ENCODE measurements at regions not wholly inside any gene's neighbourhood (a gene's known extent, or its start where the extent isn't known, plus 50 kb on each side); places are given as distances from the start of the nearest gene placed in this dataset.

GRCh38 chr14:101227611-101228594 is 324.4 kb upstream of the RTL1 start:
- no peak overlapping the region for H3K4me3 ChIP-seq (ENCODE audit: insufficient read depth, low read length)
- TF ChIP-seq, protein P1, sequence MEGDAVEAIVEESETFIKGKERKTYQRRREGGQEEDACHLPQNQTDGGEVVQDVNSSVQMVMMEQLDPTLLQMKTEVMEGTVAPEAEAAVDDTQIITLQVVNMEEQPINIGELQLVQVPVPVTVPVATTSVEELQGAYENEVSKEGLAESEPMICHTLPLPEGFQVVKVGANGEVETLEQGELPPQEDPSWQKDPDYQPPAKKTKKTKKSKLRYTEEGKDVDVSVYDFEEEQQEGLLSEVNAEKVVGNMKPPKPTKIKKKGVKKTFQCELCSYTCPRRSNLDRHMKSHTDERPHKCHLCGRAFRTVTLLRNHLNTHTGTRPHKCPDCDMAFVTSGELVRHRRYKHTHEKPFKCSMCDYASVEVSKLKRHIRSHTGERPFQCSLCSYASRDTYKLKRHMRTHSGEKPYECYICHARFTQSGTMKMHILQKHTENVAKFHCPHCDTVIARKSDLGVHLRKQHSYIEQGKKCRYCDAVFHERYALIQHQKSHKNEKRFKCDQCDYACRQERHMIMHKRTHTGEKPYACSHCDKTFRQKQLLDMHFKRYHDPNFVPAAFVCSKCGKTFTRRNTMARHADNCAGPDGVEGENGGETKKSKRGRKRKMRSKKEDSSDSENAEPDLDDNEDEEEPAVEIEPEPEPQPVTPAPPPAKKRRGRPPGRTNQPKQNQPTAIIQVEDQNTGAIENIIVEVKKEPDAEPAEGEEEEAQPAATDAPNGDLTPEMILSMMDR (IDR thresholded peaks at IDR 0.05; ENCODE audit: extremely low read depth, low read depth, low read length) = no peak
- peak; percentile 78 for DNase-seq (ENCODE audit: insufficient read length, low spot score, missing footprints)

DNA sequence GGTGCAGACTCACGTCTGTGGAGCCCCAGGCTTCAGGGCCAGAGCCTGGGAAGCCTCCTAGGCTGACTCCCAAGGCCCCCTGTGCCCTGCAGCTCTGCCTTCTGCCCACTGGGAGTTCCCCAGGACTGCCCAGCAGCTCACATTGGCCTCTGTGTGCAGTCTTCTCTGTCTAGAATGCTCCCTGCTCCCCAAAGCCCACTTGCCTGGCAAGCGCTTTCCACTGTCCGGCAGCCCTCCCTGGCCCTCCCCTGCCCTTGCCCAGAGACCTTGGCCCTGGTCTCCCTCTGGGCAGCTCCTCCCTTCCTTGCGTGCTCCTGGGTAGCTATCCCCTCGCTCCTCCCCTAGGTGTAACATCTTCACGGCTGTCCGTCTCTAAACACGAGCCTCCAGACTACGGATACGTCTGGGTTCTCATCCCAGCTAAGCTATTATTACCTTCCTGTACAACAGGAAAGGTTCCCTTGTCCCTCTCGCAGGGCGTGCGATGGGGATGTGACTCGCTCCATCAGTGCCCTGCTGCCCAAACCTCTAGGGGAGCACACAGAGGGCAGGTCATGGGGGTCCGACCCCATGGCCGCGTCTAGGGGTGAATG is 325.5 kb upstream of the RTL1 start:
- Histone ChIP-seq H3K4me3 (ENCODE audit: insufficient read depth, low read length) (no peak overlapping the region), H3K27me3 (ENCODE audit: insufficient read depth, low read length) (no peaks in the 10 kb centered on the region), H3K27ac (ENCODE audit: low read depth, low read length) (no peak overlapping the region), H4K20me1 (ENCODE audit: insufficient read depth, low read length) (no peaks in the 10 kb centered on the region), H3K4me2 (ENCODE audit: insufficient read depth, low read length) (no peak overlapping the region), H2AFZ (ENCODE audit: low read length) (no peak overlapping the region), H3K79me2 (ENCODE audit: insufficient read depth, low read length) (no peaks in the 10 kb centered on the region), H3K9me3 (ENCODE audit: low read depth, low read length) (no peaks in the 10 kb centered on the region), H3K4me1 (ENCODE audit: insufficient read depth, low read length) (no peaks in the 10 kb centered on the region), H3K36me3 (ENCODE audit: insufficient read depth, low read length) (no peaks in the 10 kb centered on the region)
- TF ChIP-seq, protein P1 (IDR thresholded peaks at IDR 0.05; ENCODE audit: extremely low read depth, low read depth, low read length) = no peak
- DNase-seq (ENCODE audit: insufficient read length, low spot score, missing footprints) = peak; percentile 85

More at GRCh38 chr14:101227611-101228594, 324.4 kb upstream of the RTL1 start:
- no peak overlapping the region for H2AFZ ChIP-seq (ENCODE audit: low read length)
- no peaks in the 10 kb centered on the region for H3K79me2 ChIP-seq (ENCODE audit: insufficient read depth, low read length)
- H3K4me1 ChIP-seq (ENCODE audit: insufficient read depth, low read length) = no peaks in the 10 kb centered on the region
- H3K36me3 ChIP-seq (ENCODE audit: insufficient read depth, low read length) = no peaks in the 10 kb centered on the region
- no peaks in the 10 kb centered on the region for H4K20me1 ChIP-seq (ENCODE audit: insufficient read depth, low read length)
- H3K27me3 ChIP-seq (ENCODE audit: insufficient read depth, low read length) = no peaks in the 10 kb centered on the region
- H3K27ac ChIP-seq (ENCODE audit: low read depth, low read length) = no peak overlapping the region
- no peaks in the 10 kb centered on the region for H3K9me3 ChIP-seq (ENCODE audit: low read depth, low read length)
- H3K4me2 ChIP-seq (ENCODE audit: insufficient read depth, low read length) = no peak overlapping the region

GRCh38 chr14:101229666-101230065 is 326.1 kb upstream of the RTL1 start:
- Histone ChIP-seq H3K4me3 (ENCODE audit: insufficient read depth, low read length) (no peak overlapping the region), H3K79me2 (ENCODE audit: insufficient read depth, low read length) (no peaks in the 10 kb centered on the region), H3K4me2 (ENCODE audit: insufficient read depth, low read length) (no peak overlapping the region), H3K9me3 (ENCODE audit: low read depth, low read length) (no peaks in the 10 kb centered on the region), H3K27me3 (ENCODE audit: insufficient read depth, low read length) (no peaks in the 10 kb centered on the region), H4K20me1 (ENCODE audit: insufficient read depth, low read length) (no peaks in the 10 kb centered on the region), H3K36me3 (ENCODE audit: insufficient read depth, low read length) (no peaks in the 10 kb centered on the region), H3K4me1 (ENCODE audit: insufficient read depth, low read length) (no peaks in the 10 kb centered on the region), H3K27ac (ENCODE audit: low read depth, low read length) (no peak overlapping the region), H2AFZ (ENCODE audit: low read length) (no peak overlapping the region)
- TF ChIP-seq, protein P1 (IDR thresholded peaks at IDR 0.05; ENCODE audit: extremely low read depth, low read depth, low read length) = no peak
- DNase-seq (ENCODE audit: insufficient read length, low spot score, missing footprints) = no peak
